ENCODE measurements at regions not wholly inside any gene's neighbourhood (a gene's known extent, or its start where the extent isn't known, plus 50 kb on each side); places are given as distances from the start of the nearest gene placed in this dataset.

DNA sequence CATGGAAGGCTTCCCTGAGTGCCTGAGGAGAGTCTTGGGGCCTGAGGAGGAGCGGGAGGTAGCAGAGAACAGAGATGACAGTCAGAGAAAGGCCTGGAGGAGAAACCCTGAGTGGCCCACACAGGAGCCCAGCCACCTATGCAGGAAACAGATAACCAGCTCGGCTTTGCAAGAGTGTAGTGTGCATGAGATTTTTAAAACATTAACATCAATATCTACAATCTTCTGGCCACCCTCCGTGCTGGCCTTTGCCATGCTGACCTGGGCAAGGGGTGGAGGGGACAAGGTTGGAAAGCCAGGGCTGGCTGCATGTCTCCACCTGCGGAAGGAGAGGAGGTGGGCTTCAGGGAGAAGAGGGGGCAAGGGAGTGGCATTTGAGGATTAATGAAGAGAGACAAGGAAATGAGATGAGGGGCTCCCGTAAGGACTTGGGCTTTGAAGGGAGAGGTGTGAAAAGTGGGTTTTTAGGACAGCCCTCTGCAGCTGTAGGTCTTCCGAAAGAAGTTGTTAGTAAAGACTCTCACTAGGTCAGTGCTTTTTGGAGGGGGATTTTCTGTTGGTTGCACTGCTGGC is 59.3 kb upstream of the SDK1 start:
- no peak for TF ChIP-seq FOXM1 (IDR thresholded peaks at IDR 0.05; ENCODE audit: borderline replicate concordance)
- no peak for TF ChIP-seq FOXK2 (IDR thresholded peaks at IDR 0.05)
- no peak for TF ChIP-seq BHLHE40 (IDR thresholded peaks at IDR 0.05; ENCODE audit: borderline replicate concordance)
- TF ChIP-seq SP1 (IDR thresholded peaks at IDR 0.05), result no peak
- TF ChIP-seq, protein P1, sequence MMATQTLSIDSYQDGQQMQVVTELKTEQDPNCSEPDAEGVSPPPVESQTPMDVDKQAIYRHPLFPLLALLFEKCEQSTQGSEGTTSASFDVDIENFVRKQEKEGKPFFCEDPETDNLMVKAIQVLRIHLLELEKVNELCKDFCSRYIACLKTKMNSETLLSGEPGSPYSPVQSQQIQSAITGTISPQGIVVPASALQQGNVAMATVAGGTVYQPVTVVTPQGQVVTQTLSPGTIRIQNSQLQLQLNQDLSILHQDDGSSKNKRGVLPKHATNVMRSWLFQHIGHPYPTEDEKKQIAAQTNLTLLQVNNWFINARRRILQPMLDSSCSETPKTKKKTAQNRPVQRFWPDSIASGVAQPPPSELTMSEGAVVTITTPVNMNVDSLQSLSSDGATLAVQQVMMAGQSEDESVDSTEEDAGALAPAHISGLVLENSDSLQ (IDR thresholded peaks at IDR 0.05), result no peak
- TF ChIP-seq ELF4 (IDR thresholded peaks at IDR 0.05), result no peak
- no peak for TF ChIP-seq SUZ12 (IDR thresholded peaks at IDR 0.05)
- TF ChIP-seq TARDBP (IDR thresholded peaks at IDR 0.05), result no peak
- TF ChIP-seq FOXA1 (IDR thresholded peaks at IDR 0.05), result no peak
- TF ChIP-seq HDGF (IDR thresholded peaks at IDR 0.05; ENCODE audit: borderline replicate concordance), result no peak
- no peak for TF ChIP-seq ARNT (IDR thresholded peaks at IDR 0.05)
- no peak for TF ChIP-seq NFRKB (IDR thresholded peaks at IDR 0.05)

Data from HEK293T (cell line).